ENCODE measurements at regions not wholly inside any gene's neighbourhood (a gene's known extent, or its start where the extent isn't known, plus 50 kb on each side); places are given as distances from the start of the nearest gene placed in this dataset.

DNA sequence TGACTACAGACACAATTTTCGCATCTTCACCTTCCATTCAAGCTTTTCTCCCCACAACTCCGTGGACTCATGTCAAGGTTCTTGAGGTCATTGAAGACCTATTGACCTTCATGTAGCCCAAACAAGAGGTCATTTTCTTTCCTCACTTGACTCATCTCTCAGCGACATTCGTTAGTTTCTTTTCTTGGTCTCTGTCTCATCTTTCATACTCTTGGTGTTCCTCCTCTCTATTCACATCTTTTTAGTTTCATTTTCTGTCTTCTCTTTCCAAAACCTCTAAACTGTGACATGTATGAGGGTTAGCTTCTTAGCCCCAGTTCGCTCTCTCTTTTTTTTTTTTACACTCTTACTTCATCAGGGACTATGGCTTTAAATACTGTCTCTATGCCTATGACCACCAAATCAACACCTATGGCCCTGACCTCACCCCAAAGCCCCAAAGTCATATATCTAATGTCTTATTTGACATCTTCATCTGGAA, 128.6 kb upstream of the BACH2 start:
- DNase-seq = no peak
- TF ChIP-seq POLR2A (IDR thresholded peaks at IDR 0.05; ENCODE audit: low read length) (no peak), GATA1 (IDR thresholded peaks at IDR 0.05; ENCODE audit: low read depth, low read length) (no peak)

DNA sequence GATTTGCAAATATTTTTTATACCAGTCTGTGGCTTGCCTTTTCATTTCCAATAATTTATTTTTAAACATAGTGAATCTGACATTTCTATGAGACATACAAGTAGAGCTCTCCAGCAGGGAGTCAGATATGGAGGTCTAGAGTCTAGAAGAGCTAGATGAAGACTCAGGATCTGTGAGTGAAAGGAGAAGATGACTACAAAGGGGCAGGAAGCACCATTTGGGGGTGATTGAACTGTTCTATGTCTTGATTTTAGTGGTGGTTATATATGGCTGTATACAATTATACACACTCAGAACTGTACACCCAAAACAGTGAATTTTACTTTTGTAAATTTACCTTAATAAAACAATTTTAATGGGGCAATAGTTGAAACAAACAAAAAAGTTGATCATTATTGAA, 127.9 kb upstream of the BACH2 start:
- DNase-seq = no peak
- no peak for TF ChIP-seq GATA1 (IDR thresholded peaks at IDR 0.05; ENCODE audit: low read depth, low read length)
- no peak for TF ChIP-seq POLR2A (IDR thresholded peaks at IDR 0.05; ENCODE audit: low read length)

DNA sequence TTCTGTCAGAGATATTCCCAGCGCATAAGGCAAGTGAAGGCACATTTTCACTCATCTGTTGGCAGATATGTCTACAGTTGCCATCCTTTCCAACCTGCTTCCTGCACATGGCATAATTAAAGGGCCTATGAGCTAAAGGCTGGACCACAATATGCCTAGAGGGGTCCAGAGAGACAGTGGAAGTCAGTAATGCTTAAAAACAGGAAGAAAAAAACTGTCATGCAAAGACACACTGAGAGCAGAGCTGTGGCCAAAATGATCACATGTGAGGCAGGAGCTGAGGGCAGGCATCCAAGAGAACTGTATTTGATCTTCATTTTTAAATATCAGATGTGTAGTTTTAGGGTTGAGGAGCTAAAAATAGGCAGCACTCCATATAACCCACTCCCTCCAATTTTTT, 125.0 kb upstream of the BACH2 start:
- no peak for DNase-seq
- no peak for TF ChIP-seq POLR2A (IDR thresholded peaks at IDR 0.05; ENCODE audit: low read length)
- TF ChIP-seq GATA1 (IDR thresholded peaks at IDR 0.05; ENCODE audit: low read depth, low read length) = no peak

DNA sequence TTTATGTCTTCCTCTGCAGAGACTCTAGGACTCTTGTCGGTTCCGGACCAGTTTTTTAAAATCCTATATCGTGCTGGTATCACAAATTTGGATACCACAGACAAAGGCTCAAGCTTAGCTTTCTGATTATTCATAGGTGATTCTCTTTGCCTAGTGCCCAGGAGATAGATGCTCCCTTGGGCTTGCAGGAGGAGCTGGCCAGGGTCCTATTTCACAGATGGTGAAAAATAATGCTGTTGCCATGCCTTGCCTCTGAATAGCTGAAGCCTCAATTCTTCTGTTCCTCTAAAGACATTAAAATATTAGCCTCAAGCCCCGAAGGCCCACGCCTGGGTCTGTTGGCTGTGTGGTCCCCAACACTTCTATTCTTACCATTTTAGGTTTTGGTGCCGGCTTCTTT, 123.9 kb upstream of the BACH2 start:
- DNase-seq = no peak
- no peak for TF ChIP-seq GATA1 (IDR thresholded peaks at IDR 0.05; ENCODE audit: low read depth, low read length)
- no peak for TF ChIP-seq POLR2A (IDR thresholded peaks at IDR 0.05; ENCODE audit: low read length)

DNA sequence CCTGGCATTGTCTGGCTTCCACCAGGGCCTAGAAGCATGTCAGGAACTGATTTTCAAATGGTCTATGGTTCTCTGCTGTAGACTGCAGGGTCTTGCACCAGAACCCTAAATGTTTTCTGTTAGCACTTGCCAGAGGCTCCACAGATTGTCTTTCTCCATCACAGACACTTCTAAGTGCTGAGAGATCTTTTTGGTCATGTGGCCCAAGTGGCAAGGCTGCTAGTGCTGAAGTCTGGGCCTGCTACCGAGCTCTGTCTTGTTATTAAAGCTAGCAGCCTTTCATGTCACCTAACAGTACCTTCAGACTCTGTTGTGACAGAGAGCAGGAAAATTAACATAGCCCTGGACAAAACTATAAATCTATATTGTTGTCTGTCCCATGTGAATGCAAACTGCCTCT, 120.7 kb upstream of the BACH2 start:
- no peak for DNase-seq
- TF ChIP-seq GATA1 (IDR thresholded peaks at IDR 0.05; ENCODE audit: low read depth, low read length) = no peak
- no peak for TF ChIP-seq POLR2A (IDR thresholded peaks at IDR 0.05; ENCODE audit: low read length)

DNA sequence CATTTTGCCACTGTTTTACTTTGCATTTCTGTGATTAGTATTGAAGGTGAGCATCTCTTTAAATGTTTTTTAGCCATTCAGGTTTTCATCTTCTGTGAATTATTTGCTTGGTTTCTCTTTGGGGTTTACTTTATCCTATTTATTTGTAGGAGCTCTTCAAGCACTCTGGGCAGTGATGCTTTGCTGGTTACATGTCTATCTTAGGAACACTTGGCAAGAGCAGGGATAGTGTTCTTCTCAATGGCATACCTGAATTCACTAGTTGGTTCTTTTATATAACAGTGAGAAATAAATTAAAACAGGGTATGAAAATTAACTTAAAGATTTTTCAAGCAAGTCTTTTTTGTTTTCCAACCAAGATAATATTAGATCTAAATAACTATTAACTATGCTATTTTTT, 119.7 kb upstream of the BACH2 start:
- TF ChIP-seq POLR2A (IDR thresholded peaks at IDR 0.05; ENCODE audit: low read length) = no peak
- no peak for DNase-seq

DNA sequence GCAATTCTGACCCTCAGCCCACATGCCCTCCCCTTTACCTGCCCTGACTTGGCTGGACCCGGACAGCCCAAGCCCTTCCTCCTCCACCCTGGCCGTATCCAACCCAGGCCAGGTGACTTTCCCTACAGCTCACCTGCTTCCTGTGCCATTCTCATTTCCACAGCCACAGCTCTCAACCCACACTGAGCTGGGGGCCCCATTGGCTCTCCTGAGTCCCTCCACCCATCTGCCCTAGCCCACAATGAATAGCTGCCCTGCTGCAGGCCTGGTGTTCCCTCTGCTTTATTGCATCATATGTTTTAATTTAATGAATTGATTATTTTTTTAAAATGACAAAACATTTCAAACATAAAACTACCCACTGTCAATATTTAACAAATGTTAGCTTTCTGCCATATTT, 118.5 kb upstream of the BACH2 start:
- TF ChIP-seq POLR2A (IDR thresholded peaks at IDR 0.05; ENCODE audit: low read length) (no peak), GATA1 (IDR thresholded peaks at IDR 0.05; ENCODE audit: low read depth, low read length) (no peak)
- DNase-seq = no peak

DNA sequence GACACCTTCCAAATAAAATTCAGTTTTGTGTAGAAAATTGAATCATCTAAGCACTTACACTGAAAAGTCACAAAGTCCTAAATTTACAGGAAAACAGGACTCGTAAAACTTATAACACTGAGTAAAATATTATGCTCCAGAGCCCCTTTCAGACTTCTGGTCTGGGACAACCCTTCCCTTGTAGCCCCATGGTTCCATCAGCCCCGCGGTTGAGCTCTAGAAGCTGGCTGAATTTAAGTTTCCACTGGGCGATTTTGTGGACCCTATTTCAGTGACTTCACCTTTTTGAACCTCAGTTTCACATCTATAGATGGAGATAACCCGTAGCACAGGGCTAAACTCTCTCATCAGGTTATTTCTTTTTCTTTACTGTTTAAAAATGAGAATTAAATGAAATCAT, 117.7 kb upstream of the BACH2 start:
- TF ChIP-seq GATA1 (IDR thresholded peaks at IDR 0.05; ENCODE audit: low read depth, low read length) (no peak), POLR2A (IDR thresholded peaks at IDR 0.05; ENCODE audit: low read length) (no peak)
- no peak for DNase-seq

DNA sequence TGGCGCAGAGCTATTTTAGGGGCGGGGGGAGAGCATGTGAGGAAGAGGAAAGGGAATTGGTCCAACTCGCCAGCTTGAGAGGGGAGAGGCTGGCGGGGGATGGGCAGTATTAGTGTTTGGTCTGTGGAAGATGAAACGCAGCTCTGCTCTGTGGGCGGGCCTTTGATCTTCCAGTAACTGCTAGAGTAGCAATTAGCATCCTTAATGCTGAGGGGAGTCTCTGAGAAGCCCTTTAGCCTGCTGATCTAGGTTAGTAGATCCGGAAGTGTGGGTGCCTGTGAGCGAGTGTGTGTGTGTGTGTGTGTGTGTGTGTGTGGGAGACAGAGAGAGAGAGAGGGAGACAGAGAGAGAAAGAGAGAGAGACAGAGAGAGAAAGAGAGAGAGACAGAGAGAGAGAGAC, 117.2 kb upstream of the BACH2 start:
- no peak for DNase-seq
- TF ChIP-seq POLR2A (IDR thresholded peaks at IDR 0.05; ENCODE audit: low read length) (no peak), GATA1 (IDR thresholded peaks at IDR 0.05; ENCODE audit: low read depth, low read length) (no peak)

DNA sequence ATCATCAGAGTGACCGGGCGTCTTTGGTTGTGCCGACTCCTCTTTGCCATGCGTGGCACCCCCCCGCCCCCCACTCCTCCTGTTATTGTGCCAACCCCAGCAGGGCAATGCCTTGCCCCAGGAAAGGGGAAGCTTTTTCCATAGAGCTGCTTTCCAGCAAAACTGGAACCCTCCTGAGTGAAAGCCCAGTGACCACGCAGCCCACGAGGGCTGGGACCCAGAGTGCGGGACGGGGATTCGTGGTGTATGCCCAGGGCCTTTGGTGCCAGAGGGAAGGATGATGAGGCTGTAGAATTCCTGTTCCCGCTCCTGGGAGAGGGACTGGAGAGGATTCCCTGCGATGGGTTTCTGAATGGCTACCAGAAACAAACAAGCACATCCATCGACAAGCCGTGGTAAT, 116.8 kb upstream of the BACH2 start:
- DNase-seq = no peak
- TF ChIP-seq GATA1 (IDR thresholded peaks at IDR 0.05; ENCODE audit: low read depth, low read length) (no peak), POLR2A (IDR thresholded peaks at IDR 0.05; ENCODE audit: low read length) (no peak)

DNA sequence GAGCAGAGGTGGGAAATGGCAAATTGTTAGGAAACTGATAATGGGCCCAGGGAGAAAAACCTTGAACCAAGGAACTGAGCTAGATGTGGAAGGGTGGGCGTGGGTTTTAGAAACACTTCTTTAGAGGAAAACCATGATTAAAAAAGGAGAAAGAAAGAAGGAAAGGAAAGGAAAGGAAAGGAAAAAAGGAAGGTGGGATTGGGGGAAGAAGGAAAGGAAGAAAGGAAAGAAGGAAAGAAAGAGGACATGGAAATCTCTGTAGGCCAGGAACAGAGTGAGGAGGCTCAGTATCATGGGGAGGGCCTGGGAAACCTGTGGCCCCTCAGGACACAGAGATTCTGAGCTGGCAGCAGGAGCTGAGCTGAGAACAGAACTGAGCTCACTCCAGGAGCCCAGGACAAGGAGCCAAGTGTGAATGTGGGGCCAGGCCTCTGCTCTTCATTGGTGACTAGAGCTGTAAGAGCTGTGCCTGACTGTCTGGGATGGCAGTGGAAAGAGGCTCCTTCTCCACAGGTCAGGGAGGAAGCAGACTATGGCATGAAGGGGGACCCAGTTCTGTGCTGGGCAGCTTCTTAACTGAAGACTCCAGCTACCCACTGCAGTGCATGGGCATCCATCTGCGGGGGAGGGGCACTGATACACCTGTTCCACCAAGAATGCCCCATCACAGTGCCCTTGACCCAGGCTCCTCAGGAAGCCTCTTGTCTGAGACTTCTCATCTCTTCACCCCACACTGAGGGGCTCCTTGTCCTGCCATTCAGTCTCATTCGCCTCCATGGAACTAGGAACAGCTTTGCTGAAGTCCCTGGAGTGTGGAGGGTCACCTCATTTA, 116.1 kb upstream of the BACH2 start:
- DNase-seq = no peak
- no peak for TF ChIP-seq POLR2A (IDR thresholded peaks at IDR 0.05; ENCODE audit: low read length)
- no peak for TF ChIP-seq GATA1 (IDR thresholded peaks at IDR 0.05; ENCODE audit: low read depth, low read length)

DNA sequence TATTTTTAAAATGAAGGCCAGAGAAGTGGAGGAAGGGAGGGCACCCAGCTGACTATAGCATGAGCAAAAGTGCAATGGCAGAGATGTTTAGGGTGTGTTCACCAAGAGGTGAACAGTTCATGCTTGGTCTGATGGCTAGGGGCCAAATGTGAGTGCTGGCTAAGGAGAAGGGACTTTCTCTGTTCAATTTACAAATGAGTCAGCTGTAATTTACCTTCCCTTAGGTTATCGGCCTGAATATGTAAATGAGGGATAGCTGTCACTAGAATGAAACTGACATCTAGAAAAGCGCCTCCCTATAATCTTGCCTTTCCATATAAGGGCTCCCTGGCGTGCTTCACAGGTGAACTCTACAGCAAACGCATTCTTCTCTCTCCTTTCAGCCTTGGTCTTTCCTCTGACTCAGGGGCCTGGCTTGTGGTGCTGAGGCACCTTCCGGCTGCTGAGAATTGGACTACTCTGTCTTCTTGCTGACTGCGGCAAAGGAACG, 114.7 kb upstream of the BACH2 start:
- TF ChIP-seq GATA1 (IDR thresholded peaks at IDR 0.05; ENCODE audit: low read depth, low read length) (no peak), POLR2A (IDR thresholded peaks at IDR 0.05; ENCODE audit: low read length) (no peak)
- DNase-seq = peak in 1 of 2 experiments; percentile 11

DNA sequence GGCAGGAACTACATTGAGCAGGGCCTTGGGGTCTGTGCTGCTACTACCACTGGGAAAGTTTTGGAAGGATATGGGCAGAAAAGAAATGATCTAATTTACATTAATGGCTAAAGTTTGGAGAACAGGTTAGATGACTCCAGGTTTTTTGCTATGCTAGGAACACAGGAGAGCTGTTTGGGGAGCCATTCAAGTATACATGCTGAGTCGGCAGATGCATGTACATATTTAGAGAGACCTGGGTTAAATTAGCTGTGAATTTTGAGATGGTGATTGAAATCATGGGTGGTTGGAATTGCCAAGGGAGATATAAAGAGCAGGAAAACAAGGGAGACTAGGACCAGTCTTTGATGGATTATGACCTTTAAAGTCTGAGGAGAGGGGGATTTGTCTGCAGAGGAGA, 113.1 kb upstream of the BACH2 start:
- no peak for DNase-seq
- TF ChIP-seq POLR2A (IDR thresholded peaks at IDR 0.05; ENCODE audit: low read length) (no peak), GATA1 (IDR thresholded peaks at IDR 0.05; ENCODE audit: low read depth, low read length) (no peak)

DNA sequence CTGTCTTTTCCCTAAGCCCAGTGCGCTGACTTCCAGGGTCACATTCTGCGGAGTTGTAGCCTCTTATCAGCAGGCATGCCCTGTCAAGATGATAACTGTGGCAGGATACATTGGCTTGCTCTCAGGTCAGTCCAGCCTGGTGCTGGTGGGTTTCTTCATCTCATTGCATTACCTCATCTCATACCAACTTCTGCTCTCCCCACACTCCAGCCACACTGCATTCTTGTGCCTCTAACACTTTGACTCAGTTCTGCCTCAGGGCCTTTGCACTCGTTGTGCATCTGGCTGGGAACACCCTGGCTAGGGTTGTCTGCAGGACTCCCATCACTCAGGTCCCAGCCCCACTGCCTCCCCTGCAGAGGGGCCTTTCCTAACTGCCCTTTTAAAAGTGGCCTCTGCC, 110.3 kb upstream of the BACH2 start:
- TF ChIP-seq GATA1 (IDR thresholded peaks at IDR 0.05; ENCODE audit: low read depth, low read length) (no peak), POLR2A (IDR thresholded peaks at IDR 0.05; ENCODE audit: low read length) (no peak)
- no peak for DNase-seq

DNA sequence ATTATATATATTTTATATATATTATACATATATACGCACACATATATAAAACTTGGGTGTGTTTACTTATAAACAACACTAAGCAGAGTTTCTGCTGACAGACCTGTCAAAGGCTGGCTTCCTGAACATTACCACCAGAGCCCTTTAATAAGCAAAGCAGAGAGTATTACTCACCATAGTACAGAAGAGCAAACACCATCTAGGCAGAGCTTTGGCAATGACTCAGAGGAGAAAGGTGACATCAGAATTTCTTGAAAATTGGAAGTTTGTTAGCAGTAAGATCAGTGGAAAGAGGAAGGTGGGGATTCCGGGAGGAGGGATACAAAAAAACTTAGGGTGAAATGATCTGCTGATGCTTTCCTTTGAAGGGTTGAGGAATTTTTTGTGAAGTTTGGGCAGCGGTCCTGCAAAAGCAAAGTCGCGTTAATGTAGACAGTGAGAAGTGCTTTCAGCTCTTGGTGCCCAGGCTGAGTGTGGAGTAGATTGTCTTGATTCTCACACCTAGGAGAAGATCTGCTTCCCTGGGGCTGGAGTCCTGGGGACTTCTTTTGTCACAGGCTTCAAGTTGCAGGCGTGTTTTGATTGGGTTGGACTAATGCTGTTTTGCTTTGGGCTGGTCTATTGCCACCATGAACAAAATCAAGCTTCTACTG, 109.6 kb upstream of the BACH2 start:
- TF ChIP-seq GATA1 (IDR thresholded peaks at IDR 0.05; ENCODE audit: low read depth, low read length) = no peak
- no peak for TF ChIP-seq POLR2A (IDR thresholded peaks at IDR 0.05; ENCODE audit: low read length)
- peak in 1 of 2 experiments; percentile 6 for DNase-seq

Measured in erythroblast (primary cell).